HUES6 (cell line): ENCODE measurements at regions not wholly inside any gene's neighbourhood (a gene's known extent, or its start where the extent isn't known, plus 50 kb on each side); places are given as distances from the start of the nearest gene placed in this dataset.

Source experiments
- H3K27ac ChIP-seq: 2 replicates; pipeline ENCODE4 v1.7.0; 2013; ENCODE audit warnings: low read depth, mild to moderate bottlenecking, low read length, inconsistent platforms
- H3K27me3 ChIP-seq: 2 replicates; pipeline ENCODE4 v1.6.1; 2013; ENCODE audit warnings: low read length; ENCODE audit not compliant: control insufficient read depth, insufficient read depth
- H3K36me3 ChIP-seq: 2 replicates; pipeline ENCODE4 v1.6.1; 2013; ENCODE audit warnings: low read length; ENCODE audit not compliant: control insufficient read depth, insufficient read depth
- H3K4me1 ChIP-seq: 2 replicates; pipeline ENCODE4 v1.6.1; 2013; ENCODE audit warnings: low read length; ENCODE audit not compliant: control insufficient read depth, insufficient read depth
- H3K4me3 ChIP-seq: 2 replicates; pipeline ENCODE4 v1.5.1; 2013; ENCODE audit warnings: low read depth, low read length
- H3K9ac ChIP-seq: one replicate; pipeline ENCODE4 v1.6.1; 2013; ENCODE audit warnings: mild to moderate bottlenecking, low read length
- H3K9me3 ChIP-seq: 2 replicates; pipeline ENCODE4 v1.6.1; 2013; ENCODE audit warnings: low read depth, low read length; ENCODE audit not compliant: control insufficient read depth, insufficient read depth

DNA sequence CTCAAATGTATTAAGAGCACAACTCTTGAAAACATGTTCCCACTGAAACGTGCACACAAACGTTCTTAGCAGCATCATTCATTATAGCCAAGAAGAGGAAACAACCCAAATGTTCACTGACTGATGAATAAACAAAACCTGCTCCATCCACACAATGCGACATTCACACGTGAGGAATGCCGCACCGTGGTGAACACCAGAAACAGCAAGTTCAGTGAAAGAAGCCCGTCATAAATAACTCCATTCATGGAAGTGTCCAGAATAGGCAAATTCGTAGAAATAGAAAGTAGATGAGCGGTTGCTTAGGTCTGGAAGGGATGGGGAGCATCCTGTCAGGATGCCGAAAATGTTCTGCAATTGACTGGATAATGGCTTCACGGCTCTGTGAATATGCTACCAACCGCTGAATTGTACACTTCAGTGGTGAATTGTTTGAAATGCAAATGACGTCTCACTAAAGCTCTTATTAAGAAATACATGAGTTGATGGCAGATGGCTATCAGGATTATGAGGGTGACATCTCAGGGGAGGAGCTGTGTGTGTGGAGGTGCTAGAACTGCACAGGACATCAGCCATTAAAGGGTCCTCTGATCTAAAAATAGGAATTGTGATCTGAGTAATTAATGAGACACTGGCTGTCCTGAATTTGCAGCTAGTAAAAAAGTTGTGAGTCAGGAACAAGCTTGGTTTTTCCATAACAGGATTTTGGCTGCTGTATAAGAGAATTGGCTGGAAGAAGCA lies 771.0 kb downstream of the KCNJ18 start:
- Histone ChIP-seq H3K4me3 (no peak overlapping the region), H3K36me3 (no peaks in the 10 kb centered on the region), H3K9ac (no peak overlapping the region), H3K27ac (no peak overlapping the region), H3K27me3 (no peaks in the 10 kb centered on the region), H3K4me1 (no peaks in the 10 kb centered on the region), H3K9me3 (peaks cover 86% of the 10 kb centered on the region; the same call in 1 of the 2 replicates)

GRCh38 chr17:22464041-22464440 lies 771.7 kb downstream of the KCNJ18 start:
- H3K9ac ChIP-seq = no peak overlapping the region
- H3K27ac ChIP-seq = no peak overlapping the region
- no peaks in the 10 kb centered on the region for H3K27me3 ChIP-seq
- no peaks in the 10 kb centered on the region for H3K36me3 ChIP-seq
- H3K4me3 ChIP-seq = no peak overlapping the region
- H3K4me1 ChIP-seq = no peaks in the 10 kb centered on the region
- peaks cover 85% of the 10 kb centered on the region; the same call in 1 of the 2 replicates for H3K9me3 ChIP-seq

DNA sequence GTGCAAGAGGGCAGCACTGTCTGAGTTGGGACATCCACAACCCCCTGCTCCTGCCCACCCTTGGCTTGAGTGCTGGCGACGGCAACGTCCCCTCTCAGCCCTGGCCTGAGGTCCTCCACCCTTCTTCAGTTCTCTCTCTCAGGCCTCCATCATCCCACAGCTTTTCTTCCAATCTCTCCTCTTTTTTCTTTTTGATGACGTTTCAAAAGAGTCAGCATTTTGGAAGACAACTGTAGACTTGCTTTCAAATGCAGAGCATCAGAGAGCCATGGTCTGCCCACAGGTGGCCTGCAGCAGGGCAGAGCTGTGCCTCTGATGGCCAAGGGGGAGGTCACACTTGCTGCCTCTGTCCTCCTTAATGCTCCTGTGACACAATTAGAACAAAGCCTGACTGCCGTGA lies 775.4 kb downstream of the KCNJ18 start:
- Histone ChIP-seq H3K4me1 (no peaks in the 10 kb centered on the region), H3K27ac (no peak overlapping the region), H3K4me3 (no peak overlapping the region), H3K9ac (no peak overlapping the region), H3K36me3 (no peaks in the 10 kb centered on the region), H3K9me3 (peaks cover 71% of the 10 kb centered on the region; the same call in 1 of the 2 replicates), H3K27me3 (no peaks in the 10 kb centered on the region)

DNA sequence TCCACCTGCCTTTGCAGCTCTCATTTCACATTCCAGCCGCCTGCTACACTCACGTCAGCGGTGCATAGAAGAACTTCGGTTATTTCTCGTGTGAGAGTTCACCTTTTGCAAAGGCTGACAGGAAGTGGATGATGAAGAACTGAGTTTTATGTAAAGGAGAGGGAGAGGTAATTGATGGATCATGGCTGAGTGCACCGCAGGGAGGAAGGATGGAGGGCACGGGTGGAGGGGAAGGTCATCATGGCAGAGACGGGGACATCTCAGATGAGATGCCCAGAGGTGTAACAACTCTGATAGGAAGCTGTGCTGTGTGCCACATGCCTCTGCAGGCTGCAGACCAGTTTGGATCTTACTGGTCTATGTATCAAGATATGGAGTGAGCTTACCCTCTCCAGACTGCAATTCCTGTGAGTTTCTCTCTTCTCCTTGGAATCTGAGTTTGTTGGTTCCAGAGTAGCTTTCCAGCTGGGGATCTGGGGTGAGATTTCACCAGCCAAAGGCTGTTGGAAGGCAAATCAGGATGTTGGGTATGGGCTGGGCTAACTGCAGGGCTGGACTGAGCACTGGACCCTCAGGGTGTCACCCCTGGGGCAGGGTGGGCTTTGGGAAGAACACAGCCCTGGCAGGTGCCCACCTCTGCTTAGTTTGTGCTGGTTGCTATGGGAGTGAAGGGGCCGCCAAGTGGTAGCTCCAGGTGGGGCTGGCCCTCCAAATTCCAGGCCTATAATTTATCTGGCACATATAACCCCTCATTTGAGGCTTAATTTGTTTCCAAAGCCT lies 777.0 kb downstream of the KCNJ18 start:
- Histone ChIP-seq H3K4me3 (no peak overlapping the region), H3K9me3 (peaks cover 61% of the 10 kb centered on the region; the same call in 1 of the 2 replicates), H3K9ac (no peak overlapping the region), H3K27ac (no peak overlapping the region), H3K27me3 (no peaks in the 10 kb centered on the region), H3K36me3 (no peaks in the 10 kb centered on the region), H3K4me1 (no peaks in the 10 kb centered on the region)

DNA sequence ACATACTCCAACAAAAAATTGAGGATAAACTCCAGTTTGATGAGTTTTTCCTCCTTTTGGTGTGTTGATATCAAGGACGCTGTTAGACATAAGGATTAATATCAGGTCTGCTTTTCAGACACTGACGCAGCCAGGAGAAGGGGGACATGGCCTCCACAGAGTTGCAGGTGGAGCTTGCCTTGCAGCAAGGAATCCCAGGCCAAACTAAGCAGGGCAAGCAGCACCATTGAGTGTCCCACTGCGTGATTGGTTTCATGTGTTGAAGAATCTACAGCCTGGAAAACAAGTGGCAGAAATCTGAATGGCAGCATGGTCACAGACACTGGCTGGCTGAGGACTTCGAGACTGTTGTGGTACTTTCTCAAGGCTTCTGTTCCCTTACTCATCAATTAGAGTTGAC lies 777.6 kb downstream of the KCNJ18 start:
- Histone ChIP-seq H3K4me3 (no peak overlapping the region), H3K36me3 (no peaks in the 10 kb centered on the region), H3K9ac (no peak overlapping the region), H3K27ac (no peak overlapping the region), H3K4me1 (no peaks in the 10 kb centered on the region), H3K27me3 (no peaks in the 10 kb centered on the region), H3K9me3 (peaks cover 57% of the 10 kb centered on the region; the same call in 1 of the 2 replicates)

DNA sequence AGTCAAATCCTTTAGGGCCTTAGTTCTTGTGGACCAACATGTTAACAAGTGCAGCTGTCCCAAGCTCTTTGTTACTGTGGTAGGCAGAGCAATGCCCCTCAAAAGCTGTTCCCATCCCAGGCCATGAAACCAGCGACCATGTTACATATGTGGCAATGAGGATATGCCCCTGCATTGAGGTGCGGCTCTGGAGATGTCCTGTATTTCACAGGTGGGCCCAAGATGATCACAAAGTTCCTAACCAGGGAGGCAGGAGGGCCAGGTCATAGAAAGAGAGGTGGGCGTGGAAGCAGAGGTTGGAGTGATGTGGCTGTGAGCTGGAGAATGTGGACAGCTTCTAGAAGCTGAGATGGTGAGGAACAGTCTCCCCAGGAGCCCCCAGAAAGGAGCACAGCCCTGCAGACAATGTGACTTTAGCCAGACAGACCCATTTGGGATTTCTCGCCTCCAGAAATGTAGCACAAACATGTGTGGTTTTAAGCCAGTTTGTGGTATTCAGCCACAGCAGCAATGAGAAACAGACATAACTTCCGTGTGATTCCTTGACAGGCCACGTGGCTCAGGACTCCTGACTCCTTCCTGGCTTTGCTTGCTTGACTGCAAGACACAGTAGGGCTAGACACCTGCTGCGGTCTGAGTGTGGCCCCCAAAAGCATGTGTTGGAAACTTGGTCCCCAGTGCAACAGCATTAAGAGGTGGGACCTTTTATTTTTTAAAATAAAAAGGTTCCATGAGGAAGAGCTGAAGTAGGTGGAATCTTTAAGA lies 778.3 kb downstream of the KCNJ18 start:
- Histone ChIP-seq H3K36me3 (no peaks in the 10 kb centered on the region), H3K9ac (no peak overlapping the region), H3K4me3 (no peak overlapping the region), H3K27me3 (no peaks in the 10 kb centered on the region), H3K4me1 (no peaks in the 10 kb centered on the region), H3K9me3 (peaks cover 52% of the 10 kb centered on the region; the same call in 1 of the 2 replicates), H3K27ac (no peak overlapping the region)

DNA sequence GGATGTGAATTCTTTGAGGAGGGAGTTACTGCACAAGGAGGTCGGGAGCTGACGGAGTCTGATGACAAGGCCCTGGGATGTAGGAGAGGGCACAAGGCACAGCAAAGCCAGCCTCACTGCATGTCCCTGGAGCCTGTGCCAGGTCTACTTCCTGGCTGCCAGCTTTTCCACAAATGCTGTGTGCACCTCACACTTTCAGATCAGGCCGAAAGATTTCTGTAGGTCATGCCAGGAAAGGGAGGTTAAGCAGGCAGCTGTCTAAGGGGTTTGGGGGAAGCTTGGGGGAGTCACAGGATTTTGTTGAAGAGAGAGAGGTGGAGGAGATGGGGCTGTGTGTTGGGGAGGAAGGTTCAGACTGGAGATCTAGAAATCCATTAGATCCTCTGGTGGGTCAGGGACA lies 792.5 kb downstream of the KCNJ18 start:
- H3K9ac ChIP-seq = no peak overlapping the region
- no peak overlapping the region for H3K4me3 ChIP-seq
- no peaks in the 10 kb centered on the region; the same call in 1 of the 2 replicates for H3K27me3 ChIP-seq
- no peaks in the 10 kb centered on the region for H3K36me3 ChIP-seq
- H3K27ac ChIP-seq = no peak overlapping the region
- H3K4me1 ChIP-seq = no peaks in the 10 kb centered on the region
- H3K9me3 ChIP-seq = peaks cover 51% of the 10 kb centered on the region

- no peak overlapping the region for H3K4me3 ChIP-seq
- H3K27me3 ChIP-seq = no peaks in the 10 kb centered on the region; the same call in 1 of the 2 replicates
- H3K4me1 ChIP-seq = no peaks in the 10 kb centered on the region
- no peak overlapping the region for H3K9ac ChIP-seq
- H3K27ac ChIP-seq = no peak overlapping the region
- peaks cover 49% of the 10 kb centered on the region for H3K9me3 ChIP-seq
- H3K36me3 ChIP-seq = no peaks in the 10 kb centered on the region
These were observed 798.1 kb downstream of the KCNJ18 start for GRCh38 chr17:22490399-22490798.

DNA sequence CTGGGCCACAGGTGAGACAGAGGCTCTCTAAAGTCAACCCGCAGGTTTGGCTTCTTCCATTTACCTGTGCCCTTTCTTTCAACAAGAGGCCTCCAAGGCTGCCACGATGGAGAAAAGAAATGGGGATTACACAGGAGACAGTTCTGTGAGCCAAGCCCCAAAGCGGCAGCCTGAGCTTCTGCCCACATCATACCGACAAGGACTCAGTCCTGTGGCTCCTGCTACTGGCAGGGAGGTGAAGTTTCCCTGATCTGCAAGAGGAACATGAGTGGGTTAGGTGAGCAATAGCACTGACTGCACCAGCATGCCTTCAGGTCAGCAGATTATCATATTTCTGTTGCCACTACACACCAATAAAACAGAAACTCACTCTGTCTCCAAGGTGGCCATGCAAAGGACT lies 800.0 kb downstream of the KCNJ18 start:
- Histone ChIP-seq H3K4me1 (no peaks in the 10 kb centered on the region), H3K36me3 (no peaks in the 10 kb centered on the region), H3K27ac (no peak overlapping the region), H3K9ac (no peak overlapping the region), H3K4me3 (no peak overlapping the region), H3K9me3 (peaks cover 41% of the 10 kb centered on the region), H3K27me3 (no peaks in the 10 kb centered on the region)

DNA sequence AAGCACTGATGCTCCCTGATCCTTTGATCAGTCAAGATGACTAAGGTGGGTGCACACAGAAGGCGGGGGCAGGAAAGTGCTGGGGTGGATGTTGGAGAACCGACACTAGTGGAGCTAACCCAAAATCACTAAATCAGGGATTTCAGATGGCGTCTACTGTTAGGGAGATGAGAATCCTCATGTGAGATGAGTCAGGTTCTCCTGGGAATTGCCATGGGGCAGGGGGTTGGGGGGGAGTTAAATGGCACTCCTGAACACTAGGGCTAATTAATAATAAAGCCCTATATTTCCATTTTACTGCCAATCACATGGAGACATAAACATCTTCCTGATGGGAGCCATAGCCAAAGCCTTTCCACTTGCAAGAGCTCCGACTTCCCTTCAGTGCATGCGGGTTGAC lies 804.1 kb downstream of the KCNJ18 start:
- Histone ChIP-seq H3K4me3 (no peak overlapping the region), H3K9me3 (peaks cover 31% of the 10 kb centered on the region; the same call in 1 of the 2 replicates), H3K36me3 (no peaks in the 10 kb centered on the region), H3K9ac (no peak overlapping the region), H3K27me3 (no peaks in the 10 kb centered on the region), H3K4me1 (no peaks in the 10 kb centered on the region), H3K27ac (no peak overlapping the region)
